ENCODE measurements at regions not wholly inside any gene's neighbourhood (a gene's known extent, or its start where the extent isn't known, plus 50 kb on each side); places are given as distances from the start of the nearest gene placed in this dataset.

- in situ Hi-C loops (cut with MboI; ENCODE audit: low pct_ligation_motif_present in 1 of 4, low pct_unique_long_range_greater_than_20kb in 1 of 4, low sequenced_read_pairs in 3 of 4), result no loop called here
- 38 to 51% methylated on average over 4 to 8 of the region's 8 CpGs for WGBS, 2 donors (ENCODE audit: low coverage in 1 of 2)
Observed at GRCh38 chr2:121038891-121039616, 245.9 kb downstream of the TFCP2L1 start.

DNA sequence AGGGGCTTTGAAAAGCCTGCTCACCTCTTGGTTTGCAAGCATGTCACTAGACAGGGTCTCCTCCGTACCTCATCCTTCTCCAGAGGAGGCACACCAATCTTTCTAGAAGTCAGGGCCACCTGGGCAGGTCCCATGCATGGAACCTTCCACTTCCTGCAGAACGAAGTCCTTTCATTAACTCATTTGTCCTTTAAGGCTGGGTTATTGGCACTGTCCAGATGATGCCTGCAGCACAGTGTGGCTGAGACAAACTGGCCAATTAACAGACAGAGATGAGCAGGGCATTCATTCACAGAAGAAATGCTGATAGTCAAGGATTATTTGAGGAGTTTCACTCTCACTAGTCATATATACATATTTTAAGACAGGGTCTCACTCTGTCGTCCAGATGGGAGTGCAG is 245.3 kb downstream of the TFCP2L1 start:
- 56% methylated on average over 3 of the region's 3 CpGs; no CpG with 5 or more reads in 1 of the 2 donors for WGBS, 2 donors (ENCODE audit: low coverage in 1 of 2)
- in situ Hi-C loops (cut with MboI; ENCODE audit: low pct_ligation_motif_present in 1 of 4, low pct_unique_long_range_greater_than_20kb in 1 of 4, low sequenced_read_pairs in 3 of 4), result no loop called here
- Histone ChIP-seq H3K9me3 (no peaks in the 10 kb centered on the region), H3K27ac (no peak overlapping the region), H3K36me3 (no peaks in the 10 kb centered on the region), H3K27me3 (no peaks in the 10 kb centered on the region), H3K4me1 (peaks cover 0 to 7% (median 0%) of the 10 kb centered on the region in 4 donors), H3K4me3 (no peak overlapping the region)
- no peak for DNase-seq
- TF ChIP-seq POLR2AphosphoS5 (IDR thresholded peaks at IDR 0.05) (no peak), POLR2A (IDR thresholded peaks at IDR 0.05) (no peak), EP300 (IDR thresholded peaks at IDR 0.05; ENCODE audit: low read depth) (no peak)
- TF ChIP-seq, protein P1, sequence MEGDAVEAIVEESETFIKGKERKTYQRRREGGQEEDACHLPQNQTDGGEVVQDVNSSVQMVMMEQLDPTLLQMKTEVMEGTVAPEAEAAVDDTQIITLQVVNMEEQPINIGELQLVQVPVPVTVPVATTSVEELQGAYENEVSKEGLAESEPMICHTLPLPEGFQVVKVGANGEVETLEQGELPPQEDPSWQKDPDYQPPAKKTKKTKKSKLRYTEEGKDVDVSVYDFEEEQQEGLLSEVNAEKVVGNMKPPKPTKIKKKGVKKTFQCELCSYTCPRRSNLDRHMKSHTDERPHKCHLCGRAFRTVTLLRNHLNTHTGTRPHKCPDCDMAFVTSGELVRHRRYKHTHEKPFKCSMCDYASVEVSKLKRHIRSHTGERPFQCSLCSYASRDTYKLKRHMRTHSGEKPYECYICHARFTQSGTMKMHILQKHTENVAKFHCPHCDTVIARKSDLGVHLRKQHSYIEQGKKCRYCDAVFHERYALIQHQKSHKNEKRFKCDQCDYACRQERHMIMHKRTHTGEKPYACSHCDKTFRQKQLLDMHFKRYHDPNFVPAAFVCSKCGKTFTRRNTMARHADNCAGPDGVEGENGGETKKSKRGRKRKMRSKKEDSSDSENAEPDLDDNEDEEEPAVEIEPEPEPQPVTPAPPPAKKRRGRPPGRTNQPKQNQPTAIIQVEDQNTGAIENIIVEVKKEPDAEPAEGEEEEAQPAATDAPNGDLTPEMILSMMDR (IDR thresholded peaks at IDR 0.05), result no peak
- intact Hi-C loops (cut with DNase I; ENCODE audit: low total_unique reads), result no loop called here

More at GRCh38 chr2:121038891-121039616, 245.9 kb downstream of the TFCP2L1 start:
- no peak for DNase-seq
- Histone ChIP-seq H3K27me3 (peaks cover 5% of the 10 kb centered on the region), H3K4me1 (peaks cover 0 to 7% (median 0%) of the 10 kb centered on the region in 4 donors), H3K9me3 (no peaks in the 10 kb centered on the region), H3K27ac (no peak overlapping the region), H3K36me3 (no peaks in the 10 kb centered on the region), H3K4me3 (no peak overlapping the region)
- TF ChIP-seq POLR2A (IDR thresholded peaks at IDR 0.05) (no peak), POLR2AphosphoS5 (IDR thresholded peaks at IDR 0.05) (no peak), EP300 (IDR thresholded peaks at IDR 0.05; ENCODE audit: low read depth) (no peak)
- TF ChIP-seq, protein P1 (IDR thresholded peaks at IDR 0.05), result no peak
- intact Hi-C loops (cut with DNase I; ENCODE audit: low total_unique reads), result no loop called here

DNA sequence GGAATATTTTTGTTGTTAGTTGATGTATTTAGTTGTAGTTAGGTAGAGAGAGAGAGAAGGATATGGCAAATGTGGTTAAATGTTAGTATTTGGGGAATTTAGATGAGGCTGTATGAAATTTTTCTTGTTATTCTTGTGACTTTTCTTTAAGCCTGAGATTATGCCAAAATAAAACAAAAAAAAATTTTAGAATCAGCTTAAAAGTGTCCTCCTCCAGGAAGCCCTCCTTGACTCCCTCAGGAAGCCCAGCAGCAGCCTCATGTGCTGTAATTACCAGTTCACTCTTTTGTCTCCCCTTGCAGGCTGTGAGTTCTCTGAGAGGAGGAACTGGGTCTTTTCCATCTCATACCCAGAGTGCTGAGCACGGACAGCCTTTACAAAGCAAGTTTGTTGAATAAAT is 243.5 kb downstream of the TFCP2L1 start:
- Histone ChIP-seq H3K4me3 (no peak overlapping the region), H3K4me1 (peaks cover 0 to 2% (median 0%) of the 10 kb centered on the region in 4 donors), H3K27me3 (no peaks in the 10 kb centered on the region), H3K36me3 (no peaks in the 10 kb centered on the region), H3K9me3 (no peaks in the 10 kb centered on the region), H3K27ac (no peak overlapping the region)
- in situ Hi-C loops (cut with MboI; ENCODE audit: low pct_ligation_motif_present in 1 of 4, low pct_unique_long_range_greater_than_20kb in 1 of 4, low sequenced_read_pairs in 3 of 4), result no loop called here
- no peak for DNase-seq
- no peak for TF ChIP-seq POLR2A (IDR thresholded peaks at IDR 0.05)
- no peak for TF ChIP-seq POLR2AphosphoS5 (IDR thresholded peaks at IDR 0.05)
- TF ChIP-seq EP300 (IDR thresholded peaks at IDR 0.05; ENCODE audit: low read depth), result no peak
- TF ChIP-seq, protein P1 (IDR thresholded peaks at IDR 0.05), result no peak
- 46% methylated on average over 1 of the region's 1 CpG; no CpG with 5 or more reads in 1 of the 2 donors for WGBS, 2 donors (ENCODE audit: low coverage in 1 of 2)
- intact Hi-C loops (cut with DNase I; ENCODE audit: low total_unique reads), result no loop called here

- H3K9me3 ChIP-seq, result no peaks in the 10 kb centered on the region
- no peak overlapping the region for H3K4me3 ChIP-seq
- TF ChIP-seq, protein P1 (IDR thresholded peaks at IDR 0.05), result no peak
- TF ChIP-seq POLR2A (IDR thresholded peaks at IDR 0.05) (no peak), POLR2AphosphoS5 (IDR thresholded peaks at IDR 0.05) (no peak), EP300 (IDR thresholded peaks at IDR 0.05; ENCODE audit: low read depth) (no peak)
- DNase-seq, result no peak
- in situ Hi-C loops (cut with MboI; ENCODE audit: low pct_ligation_motif_present in 1 of 4, low pct_unique_long_range_greater_than_20kb in 1 of 4, low sequenced_read_pairs in 3 of 4) (no loop called here), intact Hi-C loops (cut with DNase I; ENCODE audit: low total_unique reads) (no loop called here)
- 83 to 100% methylated on average over 4 to 8 of the region's 8 CpGs for WGBS, 2 donors (ENCODE audit: low coverage in 1 of 2)
- H3K27me3 ChIP-seq, result no peaks in the 10 kb centered on the region
- no peaks in the 10 kb centered on the region for H3K36me3 ChIP-seq
- no peak overlapping the region for H3K27ac ChIP-seq
- no peaks in the 10 kb centered on the region for H3K4me1 ChIP-seq
Observed at GRCh38 chr2:121043061-121043826, 241.8 kb downstream of the TFCP2L1 start.
